CD4-positive, alpha-beta T cell treated with Interleukin-21 for 1 hour (primary cell): ENCODE measurements at regions not wholly inside any gene's neighbourhood (a gene's known extent, or its start where the extent isn't known, plus 50 kb on each side); places are given as distances from the start of the nearest gene placed in this dataset.
"Not testable (repeated sequence)": the region's sequence is repeated elsewhere in the genome, so short reads cannot be mapped to it uniquely, and the experiment has no call there.

ENCODE experiments used
- DNase-seq: peaks from one replicate; pipeline ENCODE4 v3.0.0-alpha.2; 2020

DNA sequence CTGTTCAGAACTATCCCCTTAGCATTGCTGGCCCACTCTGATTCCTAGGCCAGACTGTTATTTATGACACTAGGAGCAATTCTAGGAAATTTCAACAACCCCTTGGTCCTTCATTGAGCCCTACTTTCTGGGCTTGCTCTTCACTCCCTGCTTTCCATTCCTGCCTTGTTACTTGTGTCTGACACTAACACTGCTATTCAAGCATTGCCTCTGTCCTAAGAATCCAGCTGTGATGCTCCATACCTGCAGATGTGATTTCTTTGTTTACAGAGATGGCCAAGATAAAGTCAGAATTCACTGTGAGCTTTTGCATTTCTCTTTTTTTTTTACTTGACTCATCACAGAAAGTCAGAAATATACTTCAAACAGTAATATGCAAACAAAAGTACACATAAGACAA, 377.2 kb upstream of the GOT2 start:
- DNase-seq = no peak

DNA sequence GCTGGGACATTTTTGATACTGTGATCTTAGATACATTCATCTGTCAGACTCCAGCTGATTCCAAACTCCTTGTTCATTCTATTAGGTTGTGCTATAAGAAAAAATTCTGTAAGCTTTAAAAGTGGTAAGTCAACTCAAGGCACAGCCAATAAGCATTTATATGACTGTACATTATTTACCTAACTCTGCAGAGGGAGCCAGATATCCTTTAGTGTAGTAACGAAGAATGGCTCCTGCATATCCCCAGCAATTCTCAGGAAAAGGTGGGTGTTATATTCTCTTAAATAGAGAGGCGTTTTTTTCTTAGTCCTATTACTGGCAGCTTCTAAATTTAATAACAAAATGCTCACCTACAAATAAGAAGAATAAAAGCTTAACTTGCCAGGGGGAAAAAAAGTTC, 374.3 kb upstream of the GOT2 start:
- DNase-seq = no peak

DNA sequence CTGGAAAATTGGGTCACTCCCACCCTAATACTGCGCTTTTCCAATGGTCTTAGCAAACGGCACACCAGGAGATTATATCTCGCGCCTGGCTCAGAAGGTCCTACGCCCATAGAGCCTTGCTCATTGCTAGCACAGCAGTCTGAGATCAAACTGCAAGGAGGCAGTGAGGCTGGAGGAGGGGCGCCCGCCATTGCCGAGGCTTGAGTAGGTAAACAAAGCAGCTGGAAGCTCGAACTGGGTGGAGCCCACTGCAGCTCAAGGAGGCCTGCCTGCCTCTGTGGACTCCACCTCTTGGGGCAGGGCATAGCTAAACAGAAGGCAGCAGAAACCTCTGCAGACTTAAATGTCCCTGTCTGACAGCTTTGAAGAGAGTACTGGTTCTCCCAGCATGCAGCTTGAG, 362.6 kb upstream of the GOT2 start:
- not testable (repeated sequence) for DNase-seq

DNA sequence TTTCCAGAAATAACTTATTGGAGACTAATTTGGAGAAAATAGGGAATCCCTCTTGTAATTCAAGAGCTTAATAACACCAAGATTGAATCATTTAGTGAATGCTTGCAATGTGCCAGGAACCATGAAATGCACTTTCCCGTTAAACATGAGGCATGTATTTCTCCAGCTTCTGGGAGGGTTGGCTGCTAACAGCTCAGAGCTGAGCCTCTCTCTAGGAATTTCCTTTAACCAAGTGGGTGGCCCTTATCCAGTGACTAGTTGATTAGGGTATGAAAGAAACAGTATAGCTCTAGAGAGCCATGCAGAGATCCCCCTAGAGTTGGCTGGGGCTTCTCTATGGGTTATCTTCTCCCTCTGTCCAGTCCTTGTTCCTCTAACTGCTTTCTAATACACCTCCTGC, 356.4 kb upstream of the GOT2 start:
- no peak for DNase-seq

DNA sequence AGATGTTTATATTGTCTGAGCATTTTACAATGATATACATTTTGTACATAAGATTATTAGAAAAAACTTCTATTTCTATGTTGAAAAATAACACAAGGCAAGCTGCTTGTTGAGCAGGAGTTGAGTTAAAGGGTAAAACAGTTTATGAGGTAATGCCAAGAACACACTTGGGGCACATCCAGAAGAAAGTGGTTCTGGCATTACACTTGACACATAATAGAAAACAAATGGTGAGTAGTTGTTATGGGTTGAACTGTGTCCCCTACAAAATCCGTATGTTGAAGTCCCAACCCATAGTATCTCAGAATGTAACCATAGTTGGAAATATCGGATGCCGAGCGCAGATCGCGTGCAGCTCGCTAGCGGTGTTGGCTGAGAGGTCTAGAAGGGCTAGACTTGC, 354.3 kb upstream of the GOT2 start:
- no peak for DNase-seq

DNA sequence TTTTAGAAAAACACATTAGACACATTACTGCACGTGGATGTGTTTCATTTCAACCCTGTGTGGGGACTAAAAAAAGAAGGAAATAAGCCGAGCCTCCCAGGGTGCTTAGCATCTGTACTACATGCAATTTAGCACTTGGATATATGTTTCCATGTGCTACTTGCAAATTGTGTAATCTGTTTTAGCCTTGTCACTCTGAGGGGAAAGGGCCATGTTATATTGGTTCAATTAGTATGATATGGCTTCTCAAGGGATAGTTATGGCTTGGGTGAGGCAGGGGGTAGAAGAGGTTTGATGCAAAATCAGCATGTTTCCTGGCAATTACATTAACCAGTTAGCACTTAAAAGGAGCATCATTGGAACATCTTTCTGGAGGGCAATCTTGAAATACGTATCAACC, 353.5 kb upstream of the GOT2 start:
- no peak for DNase-seq

DNA sequence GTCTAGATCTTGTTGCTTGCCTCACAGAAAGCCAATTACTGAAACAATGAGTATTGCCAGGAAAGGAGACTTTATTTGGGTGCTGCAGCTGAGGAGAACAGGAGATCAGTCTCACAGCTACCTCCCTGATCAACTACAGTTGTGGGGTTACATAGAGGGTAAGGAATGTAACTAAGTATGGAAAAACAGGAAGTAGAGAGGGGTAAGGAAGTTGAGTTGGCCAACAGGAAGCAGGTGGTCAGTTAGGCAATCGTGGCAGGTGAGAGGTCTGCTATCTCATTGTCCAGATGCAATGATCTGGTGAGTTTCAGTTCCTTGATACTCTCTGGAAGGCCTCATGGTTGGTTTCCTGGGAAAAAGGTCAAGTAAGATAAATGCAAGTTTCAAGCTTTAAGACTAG, 333.1 kb upstream of the GOT2 start:
- DNase-seq = no peak

DNA sequence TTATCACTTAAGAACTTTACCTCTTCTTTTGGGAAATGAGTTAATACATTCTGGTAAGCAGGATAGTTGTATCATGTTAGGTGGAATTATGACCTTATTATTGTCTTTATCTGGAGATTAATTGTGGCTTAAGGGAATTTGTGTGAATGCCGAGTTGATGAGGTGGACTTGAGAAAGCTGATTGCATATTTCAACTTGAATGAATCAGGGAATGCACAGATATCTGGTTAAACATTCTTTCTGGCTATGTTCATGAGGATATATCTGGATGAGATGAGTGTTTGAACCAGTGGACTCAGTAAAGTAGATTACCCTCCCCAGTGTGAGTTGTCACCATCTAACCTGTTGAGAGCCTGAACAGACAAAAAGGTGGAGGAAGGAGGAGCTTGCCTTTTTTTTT, 326.1 kb upstream of the GOT2 start:
- no peak for DNase-seq

DNA sequence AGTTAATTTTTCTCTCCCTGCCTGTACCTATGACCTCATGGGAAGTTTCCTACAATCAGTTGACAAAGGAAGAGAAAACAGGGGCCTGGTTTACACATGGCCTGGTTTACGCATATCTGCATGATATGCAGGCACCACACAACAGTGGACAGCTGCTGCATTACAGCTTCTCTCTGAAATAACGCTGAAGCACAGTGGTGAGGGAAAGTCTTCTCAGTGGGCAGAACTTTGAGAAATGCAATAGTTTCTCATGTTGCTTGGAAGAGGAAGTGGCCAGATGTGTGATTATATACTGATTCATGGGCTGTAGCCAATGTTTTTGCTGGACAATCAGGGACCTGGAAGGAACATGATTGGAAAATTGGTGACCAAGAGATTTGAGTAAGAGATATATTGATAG, 324.1 kb upstream of the GOT2 start:
- DNase-seq = no peak

DNA sequence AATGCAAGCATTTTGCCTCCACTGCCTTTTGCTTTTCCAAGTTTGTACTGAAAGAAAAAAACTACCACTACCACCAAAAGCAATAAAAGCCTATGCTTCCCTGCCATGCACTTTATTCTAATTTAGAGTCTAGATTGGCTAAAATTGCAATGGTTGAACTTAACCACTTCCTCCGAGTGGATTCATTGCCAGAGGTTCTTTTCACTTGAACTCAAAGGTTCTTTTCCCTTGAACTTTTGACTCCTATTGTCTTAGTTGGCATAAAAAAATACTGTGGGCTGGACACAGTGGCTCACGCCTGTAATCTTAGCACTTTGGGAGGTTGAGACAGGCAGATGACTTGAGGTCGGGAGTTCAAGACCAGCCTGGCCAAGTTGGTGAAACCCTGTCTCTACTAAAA, 319.8 kb upstream of the GOT2 start:
- no peak for DNase-seq

DNA sequence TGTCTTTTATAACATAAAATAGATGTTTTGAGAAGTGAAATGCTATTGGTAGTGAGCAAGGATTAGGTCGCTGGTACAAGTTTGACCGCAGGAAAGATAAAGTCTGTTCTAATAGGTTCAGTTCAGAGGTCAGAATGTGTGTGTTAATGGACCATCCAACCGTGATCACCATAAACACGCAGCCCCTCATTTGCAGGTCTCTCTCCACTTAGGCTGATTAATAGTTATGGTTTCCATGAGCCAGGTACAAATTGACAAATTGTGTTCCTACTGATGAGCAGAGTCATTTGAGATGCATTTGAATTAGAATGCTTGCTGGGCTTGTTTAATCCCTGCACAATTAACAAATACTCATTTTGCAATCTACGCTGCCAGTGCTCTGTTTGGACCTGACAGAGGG, 318.1 kb upstream of the GOT2 start:
- DNase-seq = no peak

DNA sequence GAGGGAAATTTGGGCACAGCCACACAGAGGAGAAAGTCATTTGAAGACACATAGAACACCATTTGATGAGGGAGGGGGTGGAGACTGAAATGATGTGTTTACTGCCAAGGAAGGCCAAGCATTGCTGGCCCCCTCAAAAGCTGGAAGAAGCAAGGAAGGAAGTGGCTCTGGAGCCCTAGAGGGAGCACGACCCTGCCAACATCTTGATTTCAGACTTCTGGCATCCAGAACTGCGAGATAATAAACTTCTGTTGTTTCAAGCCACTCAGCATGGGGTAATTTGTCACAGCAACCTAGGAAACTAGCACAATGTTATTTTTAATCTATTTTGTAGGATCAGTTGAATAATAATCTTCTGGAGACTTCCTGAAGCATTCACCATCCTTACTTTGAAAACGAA, 314.8 kb upstream of the GOT2 start:
- no peak for DNase-seq

DNA sequence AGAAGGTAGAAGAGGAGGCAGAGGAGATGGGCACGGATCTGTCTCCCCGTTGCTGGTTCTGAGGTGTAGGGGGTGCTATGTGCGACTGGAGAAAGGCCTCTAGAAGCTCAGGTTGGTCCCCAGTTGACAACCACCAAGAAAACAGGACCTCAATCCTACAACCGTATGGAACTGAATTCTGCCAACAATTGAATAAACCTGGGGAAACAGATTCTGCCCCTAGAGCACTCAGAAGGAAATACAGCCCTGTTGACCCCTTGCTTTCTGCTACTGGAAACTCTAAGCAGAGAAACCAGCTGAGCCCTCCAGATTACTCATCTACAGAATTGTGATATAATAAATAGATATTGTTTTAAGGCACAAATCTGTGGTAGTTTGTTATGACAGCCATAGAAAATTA, 313.0 kb upstream of the GOT2 start:
- no peak for DNase-seq

DNA sequence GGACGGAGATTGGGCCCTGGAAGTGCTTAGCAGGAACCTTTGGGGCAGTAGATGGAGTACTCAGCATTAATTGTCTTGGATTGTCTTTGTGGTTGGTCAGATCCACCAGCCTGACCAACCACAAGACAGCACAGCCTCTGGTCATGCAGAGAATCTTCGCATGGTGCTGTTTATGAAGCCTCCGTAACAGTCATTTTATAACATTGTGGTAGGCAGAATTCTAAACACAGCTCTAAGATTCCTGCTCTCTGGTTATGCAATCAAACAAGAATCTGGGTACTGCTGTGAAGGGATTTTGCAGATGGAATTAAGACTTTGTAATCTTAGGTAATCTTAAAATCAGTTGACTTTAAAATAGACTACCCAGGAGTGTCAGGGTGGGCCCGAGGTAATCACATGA, 312.2 kb upstream of the GOT2 start:
- no peak for DNase-seq

DNA sequence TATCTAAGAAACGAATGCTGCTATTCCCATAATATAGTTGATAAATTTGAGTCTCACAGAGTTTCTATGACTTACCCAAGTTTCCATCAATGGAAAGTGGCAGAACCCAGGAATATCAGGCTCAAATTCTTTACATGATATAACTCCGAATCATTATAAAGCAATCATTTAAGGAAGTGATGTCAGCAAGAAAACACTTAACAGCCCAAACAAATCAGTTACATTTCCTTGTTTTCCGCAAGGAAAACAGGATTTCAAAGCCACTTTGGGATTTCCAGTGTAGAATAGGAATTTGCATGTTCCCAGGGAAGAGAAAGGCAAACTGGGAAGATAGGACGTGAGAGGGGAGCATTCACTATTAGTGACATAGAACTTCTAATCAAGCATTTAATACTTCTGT, 311.4 kb upstream of the GOT2 start:
- DNase-seq = no peak

DNA sequence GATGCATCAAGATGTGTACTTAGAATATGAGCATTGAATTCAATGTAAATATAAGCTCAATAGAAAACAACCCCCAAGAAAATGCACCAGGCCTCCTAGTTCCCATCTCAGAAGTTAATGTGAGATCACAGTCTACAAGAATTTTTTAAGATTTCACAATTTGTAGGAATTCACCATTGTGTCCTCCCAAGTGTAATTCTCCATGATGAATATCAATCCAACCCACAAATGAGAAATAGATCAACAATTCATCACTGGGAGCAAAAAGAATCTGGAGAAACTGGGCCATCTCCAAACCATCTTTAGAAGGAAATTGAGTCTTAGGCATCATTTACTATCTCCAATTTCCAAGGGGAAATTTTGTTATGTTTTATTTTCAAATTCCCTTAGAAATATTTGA, 310.5 kb upstream of the GOT2 start:
- DNase-seq = no peak

DNA sequence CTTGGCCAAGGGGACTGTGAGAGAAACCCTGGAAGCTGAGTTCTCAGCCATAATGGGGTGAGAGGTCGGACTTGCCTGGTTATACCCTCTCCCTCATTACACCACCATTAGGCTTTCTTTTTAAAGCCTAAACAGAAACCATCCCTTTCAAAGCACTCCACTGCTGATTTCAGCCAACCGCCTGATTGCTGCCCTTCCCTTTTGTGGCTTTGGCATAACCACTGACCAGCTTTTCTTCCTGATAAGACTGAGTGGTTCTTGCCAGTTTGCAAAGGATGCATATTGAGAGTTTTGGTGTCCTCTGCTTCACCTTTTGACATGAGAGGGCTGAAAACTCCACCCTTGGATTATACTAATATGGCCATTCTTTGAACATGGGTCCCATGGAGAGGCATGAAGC, 308.2 kb upstream of the GOT2 start:
- DNase-seq = no peak

DNA sequence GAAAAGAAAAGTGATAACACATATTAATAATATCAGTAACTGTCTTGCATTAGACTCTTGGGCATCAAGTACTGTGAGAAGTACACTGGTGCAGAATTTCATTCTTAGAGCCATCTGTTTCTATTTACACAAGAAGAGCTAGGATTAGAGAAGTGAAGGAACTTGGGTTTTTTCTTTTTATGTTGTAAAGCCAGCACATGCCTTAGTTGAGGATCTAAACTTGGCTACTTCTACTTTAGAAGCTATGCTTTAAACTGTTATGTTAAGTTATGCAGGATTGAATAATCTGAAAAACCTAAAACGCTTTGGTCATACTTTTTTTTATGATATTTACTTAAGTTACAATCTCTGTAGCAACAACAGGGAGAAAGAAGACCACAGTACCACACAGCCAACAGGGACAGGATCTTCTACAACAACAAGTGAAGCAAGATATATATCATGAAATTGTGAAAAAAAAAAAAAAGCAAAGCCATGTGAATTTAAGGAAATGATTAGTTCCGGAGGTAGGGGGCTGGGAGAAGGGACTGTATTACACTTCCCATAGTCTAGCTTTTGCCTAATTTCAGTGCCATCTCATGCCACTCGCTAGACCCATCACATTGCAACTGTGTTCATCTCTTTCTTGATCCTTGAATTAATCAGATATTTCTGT, 305.1 kb upstream of the GOT2 start:
- DNase-seq = no peak

DNA sequence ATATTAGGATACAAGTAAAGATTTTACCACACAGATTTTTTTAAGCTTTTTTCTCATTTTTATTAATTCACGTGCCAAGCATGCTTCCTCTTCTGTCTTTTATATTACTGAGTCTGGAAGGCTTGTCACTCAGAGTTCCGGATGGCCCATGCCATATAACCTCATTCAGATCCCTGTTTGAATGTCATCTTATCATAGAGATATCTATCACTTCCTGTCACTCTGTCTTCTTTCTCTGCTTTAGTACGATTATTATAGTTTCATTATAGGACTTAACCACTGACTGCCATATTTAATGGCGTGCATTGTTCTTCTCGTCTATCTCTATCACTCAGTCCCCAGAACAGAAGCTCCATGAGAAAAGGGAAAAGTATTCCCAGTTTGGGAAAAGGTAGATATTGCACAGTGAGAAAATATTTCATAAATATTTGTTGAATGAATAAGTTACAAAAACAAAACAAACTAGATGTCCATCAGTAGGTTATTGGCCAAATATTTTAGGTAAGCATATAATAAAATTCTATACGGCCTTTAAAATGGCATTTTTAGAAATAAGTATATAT, 296.9 kb upstream of the GOT2 start:
- DNase-seq = no peak

DNA sequence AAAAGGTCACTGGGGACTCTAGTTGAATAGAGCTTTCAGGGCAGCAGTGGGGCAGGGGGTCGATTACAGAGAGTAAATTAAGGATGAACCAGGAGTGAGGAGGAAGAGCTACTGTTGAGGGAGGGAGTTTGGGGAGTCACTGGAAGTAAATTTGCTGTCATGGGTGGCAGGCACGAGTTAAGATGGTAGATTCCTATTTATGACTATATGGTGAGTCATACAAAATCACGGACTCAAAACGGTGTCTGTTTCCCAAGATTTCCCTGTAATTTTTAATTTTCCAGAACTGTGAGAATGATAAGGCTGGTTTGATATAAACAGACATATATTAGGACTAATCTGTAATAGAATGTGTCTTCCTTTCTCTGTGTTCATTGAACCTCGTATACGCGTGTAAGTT, 287.6 kb upstream of the GOT2 start:
- DNase-seq = no peak

DNA sequence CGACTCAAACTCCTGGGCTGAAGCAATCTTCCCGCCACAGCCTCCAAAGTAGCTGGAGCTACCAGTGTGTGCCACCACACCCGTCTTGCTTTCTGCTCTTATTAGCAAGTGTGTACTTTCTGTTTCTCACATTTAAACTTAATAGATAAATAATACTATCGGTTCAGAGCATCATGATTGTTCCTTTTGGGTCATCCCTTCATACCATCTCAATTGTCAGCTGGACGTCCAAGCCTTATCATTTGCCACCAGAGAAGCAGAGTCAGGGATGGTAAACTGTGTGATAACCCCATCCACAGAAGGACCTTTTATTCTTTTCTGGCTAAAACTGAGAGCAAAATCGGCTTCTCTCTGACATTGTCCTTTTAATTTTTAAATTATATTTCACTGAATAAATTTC, 279.8 kb upstream of the GOT2 start:
- DNase-seq = no peak

DNA sequence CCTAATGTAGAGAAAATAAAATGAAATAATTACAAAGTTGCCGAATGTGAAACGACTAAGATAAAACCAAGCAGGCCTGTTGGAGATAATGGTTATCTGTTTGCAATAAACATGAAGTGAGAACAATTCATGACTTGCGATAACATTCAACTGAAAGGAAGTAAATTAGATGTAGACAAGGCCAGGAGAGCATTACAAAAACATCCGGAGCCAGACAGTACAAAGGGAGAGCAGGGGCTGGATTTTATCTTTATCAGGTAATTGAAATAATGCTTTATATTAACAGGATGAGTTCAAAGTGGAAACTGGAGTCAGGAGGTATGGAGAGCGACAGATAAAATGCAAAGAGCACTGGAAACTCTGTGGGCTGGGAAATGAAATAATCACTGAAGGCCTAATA, 265.6 kb upstream of the GOT2 start:
- DNase-seq = no peak

DNA sequence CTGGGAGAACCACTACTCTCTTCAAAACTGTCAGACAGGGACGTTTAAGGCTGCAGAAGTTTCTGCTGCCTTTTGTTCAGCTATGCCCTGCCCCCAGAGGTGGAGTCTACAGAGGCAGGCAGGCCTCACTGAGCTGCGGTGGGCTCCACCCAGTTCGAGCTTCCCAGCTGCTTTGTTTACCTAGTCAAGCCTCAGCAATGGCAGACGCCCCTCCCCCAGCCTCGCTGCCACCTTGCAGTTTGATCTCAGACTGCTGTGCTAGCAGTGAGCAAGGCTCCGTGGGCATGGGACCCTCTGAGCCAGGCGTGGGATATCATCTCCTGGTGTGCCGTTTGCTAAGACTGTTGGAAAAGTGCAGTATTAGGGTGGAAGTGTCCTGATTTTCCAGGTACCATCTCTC, 258.6 kb upstream of the GOT2 start:
- not testable (repeated sequence) for DNase-seq

DNA sequence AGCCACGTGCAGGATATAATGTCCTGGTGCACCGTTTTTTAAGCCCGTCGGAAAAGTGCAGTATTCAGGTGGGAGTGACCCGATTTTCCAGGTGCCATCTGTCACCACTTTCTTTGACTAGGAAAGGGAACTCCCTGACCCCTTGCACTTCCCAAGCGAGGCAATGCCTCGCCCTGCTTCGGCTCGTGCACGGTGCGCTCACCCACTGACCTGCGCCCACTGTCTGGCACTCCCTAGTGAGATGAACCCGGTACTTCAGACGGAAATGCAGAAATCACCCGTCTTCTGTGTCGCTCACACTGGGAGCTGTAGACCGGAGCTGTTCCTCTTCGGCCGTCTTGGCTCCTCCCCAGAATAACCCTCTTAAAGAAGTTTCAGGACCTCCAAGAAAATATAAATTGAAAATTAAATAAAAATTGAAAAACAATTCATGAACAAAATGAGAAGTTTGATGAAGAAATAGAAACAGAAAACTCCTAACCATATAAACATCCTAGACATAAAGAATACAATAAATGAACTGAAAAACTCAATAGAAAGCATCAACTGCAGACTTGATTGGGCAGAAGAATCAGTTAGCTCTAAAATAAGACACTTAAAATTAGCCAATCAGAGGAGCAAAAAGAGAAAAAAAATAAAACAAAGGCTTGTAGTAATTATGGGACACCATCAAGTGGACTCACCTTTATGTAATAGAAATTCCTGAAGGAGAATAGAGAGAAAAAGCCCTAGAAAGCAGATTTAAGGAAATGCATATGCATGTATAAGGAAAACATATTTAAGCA, 249.3 kb upstream of the GOT2 start:
- not testable (repeated sequence) for DNase-seq

DNA sequence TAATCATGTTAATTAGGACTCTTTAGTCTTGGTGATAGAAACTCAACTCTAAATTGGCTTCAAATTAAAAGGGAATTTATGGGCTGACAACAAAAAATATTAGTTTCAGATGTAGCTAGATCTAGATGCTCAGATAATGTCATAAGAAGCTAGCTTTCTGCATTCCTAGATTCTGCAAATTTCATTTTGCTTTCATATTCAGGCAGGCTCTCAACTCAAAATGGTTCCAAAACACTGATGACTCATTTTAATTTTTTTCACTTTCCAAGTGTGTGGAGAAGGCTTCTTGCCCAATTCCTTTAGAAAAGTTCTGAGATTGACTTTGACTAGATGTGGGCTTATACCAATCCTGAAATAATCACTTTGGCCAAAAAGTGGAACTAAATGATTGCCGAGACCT, 236.7 kb upstream of the GOT2 start:
- no peak for DNase-seq
